H9 (cell line): ENCODE measurements at regions not wholly inside any gene's neighbourhood (a gene's known extent, or its start where the extent isn't known, plus 50 kb on each side); places are given as distances from the start of the nearest gene placed in this dataset.

ENCODE experiments used
- DNase-seq: peaks from one replicate; pipeline ENCODE4 v3.0.0-alpha.2; 2017
- H2AFZ ChIP-seq: one replicate; pipeline ENCODE4 v1.6.1; 2013; ENCODE audit warnings: mild to moderate bottlenecking, low read length, control low read depth, moderate library complexity
- H2AK5ac ChIP-seq: 2 replicates; pipeline ENCODE4 v1.6.1; 2013; ENCODE audit warnings: low read length, control low read depth, mixed read lengths; ENCODE audit not compliant: insufficient read length
- H2BK120ac ChIP-seq: one replicate; pipeline ENCODE4 v1.6.1; 2013; ENCODE audit warnings: low read depth, mild to moderate bottlenecking, low read length, control low read depth, inconsistent platforms; ENCODE audit not compliant: poor library complexity, severe bottlenecking
- H2BK12ac ChIP-seq: 2 replicates; pipeline ENCODE4 v1.6.1; 2013; ENCODE audit warnings: low read length, control low read depth, mixed read lengths, low read depth; ENCODE audit not compliant: insufficient read length
- H2BK15ac ChIP-seq: 2 replicates; pipeline ENCODE4 v1.6.1; 2013; ENCODE audit warnings: low read depth, low read length, control low read depth
- H2BK20ac ChIP-seq: one replicate; pipeline ENCODE4 v1.6.1; 2013; ENCODE audit warnings: low read depth, mild to moderate bottlenecking, low read length, control low read depth, inconsistent platforms; ENCODE audit not compliant: poor library complexity, severe bottlenecking
- H2BK5ac ChIP-seq: 2 replicates; pipeline ENCODE4 v1.6.1; 2013; ENCODE audit warnings: low read length, control low read depth, mixed read lengths; ENCODE audit not compliant: insufficient read length
- H3K14ac ChIP-seq: 2 replicates; pipeline ENCODE4 v1.6.1; 2013; ENCODE audit warnings: low read length, control low read depth; ENCODE audit not compliant: insufficient read depth
- H3K18ac ChIP-seq: 2 replicates; pipeline ENCODE4 v1.6.1; 2013; ENCODE audit warnings: low read depth, mild to moderate bottlenecking, mixed read lengths, low read length, control low read depth; ENCODE audit not compliant: insufficient read length
- H3K23ac ChIP-seq: 2 replicates; pipeline ENCODE4 v1.6.1; 2013; ENCODE audit warnings: low read length, control low read depth, mixed read lengths, low read depth; ENCODE audit not compliant: insufficient read length
- H3K23me2 ChIP-seq: 2 replicates; pipeline ENCODE4 v1.6.1; 2013; ENCODE audit warnings: low read depth, mild to moderate bottlenecking, mixed read lengths, low read length, control low read depth; ENCODE audit not compliant: insufficient read length, poor library complexity, severe bottlenecking
- H3K27ac ChIP-seq: 2 replicates; pipeline ENCODE4 v1.5.1; 2013; ENCODE audit warnings: low read length, control low read depth, mixed read lengths, low read depth; ENCODE audit not compliant: insufficient read length
- H3K27me3 ChIP-seq: 2 replicates; pipeline ENCODE4 v1.6.1; 2013; ENCODE audit warnings: low read length, control low read depth, inconsistent platforms; ENCODE audit not compliant: insufficient read depth
- H3K4ac ChIP-seq: 2 replicates; pipeline ENCODE4 v1.6.1; 2013; ENCODE audit warnings: low read depth, mild to moderate bottlenecking, control low read depth, inconsistent platforms, low read length, moderate library complexity
- H3K4me1 ChIP-seq: 2 replicates; pipeline ENCODE4 v1.6.1; 2013; ENCODE audit warnings: low read length, control low read depth, inconsistent platforms; ENCODE audit not compliant: insufficient read depth
- H3K4me2 ChIP-seq: 2 replicates; pipeline ENCODE4 v1.6.1; 2013; ENCODE audit warnings: low read length, control low read depth, mixed read lengths; ENCODE audit not compliant: insufficient read length, insufficient read depth
- H3K56ac ChIP-seq: 2 replicates; pipeline ENCODE4 v1.6.1; 2013; ENCODE audit warnings: low read depth, mild to moderate bottlenecking, mixed read lengths, low read length, control low read depth; ENCODE audit not compliant: insufficient read length
- H3K79me1 ChIP-seq: 2 replicates; pipeline ENCODE4 v1.6.1; 2013; ENCODE audit warnings: low read depth, mild to moderate bottlenecking, moderate library complexity, low read length, control low read depth, inconsistent platforms; ENCODE audit not compliant: insufficient read depth, poor library complexity, severe bottlenecking
- H3K79me2 ChIP-seq: 2 replicates; pipeline ENCODE4 v1.6.1; 2013; ENCODE audit warnings: low read length, control low read depth, inconsistent platforms; ENCODE audit not compliant: insufficient read depth
- H3K9ac ChIP-seq: 2 replicates; pipeline ENCODE4 v1.6.1; 2013; ENCODE audit warnings: low read length, control low read depth, mixed read lengths; ENCODE audit not compliant: insufficient read length; ENCODE audit errors: extremely low read depth
- H3K9me3 ChIP-seq: one replicate; pipeline ENCODE4 v1.6.1; 2013; ENCODE audit warnings: low read depth, low read length, inconsistent platforms; ENCODE audit not compliant: control insufficient read depth
- H3T11ph ChIP-seq: one replicate; pipeline ENCODE4 v1.6.1; 2013; ENCODE audit warnings: mild to moderate bottlenecking, low read length, control low read depth, inconsistent platforms
- H4K20me1 ChIP-seq: one replicate; pipeline ENCODE4 v1.6.1; 2013; ENCODE audit not compliant: control insufficient read depth, insufficient read length, insufficient read depth
- H4K5ac ChIP-seq: 2 replicates; pipeline ENCODE4 v1.6.1; 2013; ENCODE audit warnings: low read depth, mild to moderate bottlenecking, mixed read lengths, low read length, control low read depth; ENCODE audit not compliant: insufficient read length
- H4K8ac ChIP-seq: replicated peaks from 2 replicates; pipeline ENCODE4 v1.6.1; 2013; ENCODE audit warnings: low read length, control low read depth, mixed read lengths, low read depth; ENCODE audit not compliant: insufficient read length
- H4K91ac ChIP-seq: 2 replicates; pipeline ENCODE4 v1.6.1; 2013; ENCODE audit warnings: low read depth, mild to moderate bottlenecking, moderate library complexity, mixed read lengths, low read length, control low read depth; ENCODE audit not compliant: insufficient read length
- H3K27ac Mint-ChIP-seq, 3 experiments: 2 replicates in 2 of 3; 3 replicates in 1 of 3; pipeline ENCODE4 v1.8.0; 2020 to 2021; ENCODE audit warnings: mixed read lengths in 3 of 3, mild to moderate bottlenecking in 1 of 3, moderate library complexity in 1 of 3
- H3K27me3 Mint-ChIP-seq: 2 replicates; pipeline ENCODE4 v1.8.0; 2021; ENCODE audit warnings: low read depth, mild to moderate bottlenecking, moderate library complexity, mixed read lengths
- H3K36me3 Mint-ChIP-seq, 3 experiments: 2 replicates in 2 of 3; 3 replicates in 1 of 3; pipeline ENCODE4 v1.8.0; 2020 to 2021; ENCODE audit warnings: low read depth in 3 of 3, mixed read lengths in 3 of 3; ENCODE audit not compliant: insufficient read depth in 1 of 3
- H3K4me1 Mint-ChIP-seq, 2 experiments: 2 replicates each; pipeline ENCODE4 v1.8.0; 2020; ENCODE audit warnings: mixed read lengths in 2 of 2
- H3K4me3 Mint-ChIP-seq, 2 experiments: 2 replicates in 1 of 2; 3 replicates in 1 of 2; pipeline ENCODE4 v1.8.0; 2020 to 2021; ENCODE audit warnings: mild to moderate bottlenecking in 2 of 2, mixed read lengths in 2 of 2, moderate library complexity in 1 of 2
- H3K9me3 Mint-ChIP-seq, 2 experiments: 2 replicates in 1 of 2; 3 replicates in 1 of 2; pipeline ENCODE4 v1.8.0; 2020; ENCODE audit warnings: mild to moderate bottlenecking in 2 of 2, mixed read lengths in 2 of 2, moderate library complexity in 1 of 2
- CTCF ChIP-seq: fragments of 200-600 bp; sonication (generic); conservative IDR thresholded peaks from 3 replicates; pipeline ENCODE4 v1.8.0; 2021; ENCODE audit warnings: antibody characterized with exemption, mild to moderate bottlenecking
- WGBS: extraction: QIAGEN DNeasy Blood & Tissue Kit; methylation state at CpG from one replicate; pipeline ENCODE4 v1.1.7; 2013; ENCODE audit warnings: missing lambda C conversion rate, low lambda C conversion rate, mixed read lengths; ENCODE audit not compliant: insufficient read length; ENCODE audit errors: extremely low coverage; 5-methylcytosine and 5-hydroxymethylcytosine counted together

- Mint-ChIP-seq H3K9me3 (peaks cover 6 to 12% of the 10 kb centered on the region in 2 experiments; a peak in 3 of 5 replicates), H3K27me3 (peaks cover 91% of the 10 kb centered on the region), H3K4me1 (peaks cover 33 to 47% of the 10 kb centered on the region in 2 experiments), H3K36me3 (no peaks in the 10 kb centered on the region; a peak in 1 of 7 replicates), H3K4me3 (no peak overlapping the region), H3K27ac (no peak overlapping the region)
- H2AFZ ChIP-seq: no peak overlapping the region
- no peak overlapping the region for H3K4ac ChIP-seq
- no peak overlapping the region for H3T11ph ChIP-seq
- H2BK15ac ChIP-seq: no peak overlapping the region
- no peak for TF ChIP-seq CTCF
- no peak overlapping the region for H3K14ac ChIP-seq
- no peak overlapping the region for H2BK20ac ChIP-seq
- no peak overlapping the region for H2BK12ac ChIP-seq
- no peaks in the 10 kb centered on the region; the same call in 1 of the 2 replicates for H3K4me1 ChIP-seq
- H3K23me2 ChIP-seq: peaks cover 9% of the 10 kb centered on the region
- H3K79me2 ChIP-seq: no peaks in the 10 kb centered on the region
- H4K8ac ChIP-seq: no peak overlapping the region
- no peaks in the 10 kb centered on the region for H3K9me3 ChIP-seq
- no peak overlapping the region for H2AK5ac ChIP-seq
- no peaks in the 10 kb centered on the region for H4K20me1 ChIP-seq
- no peak overlapping the region for H3K4me2 ChIP-seq
- no peak overlapping the region for H3K18ac ChIP-seq
- H3K27ac ChIP-seq: no peak overlapping the region
- no peaks in the 10 kb centered on the region for H3K79me1 ChIP-seq
- no peak for DNase-seq
- H3K27me3 ChIP-seq: peaks cover 32% of the 10 kb centered on the region
- H4K91ac ChIP-seq: no peak overlapping the region
- H3K9ac ChIP-seq: no peak overlapping the region
- no peak overlapping the region for H4K5ac ChIP-seq
- no peak overlapping the region for H2BK120ac ChIP-seq
- H2BK5ac ChIP-seq: no peak overlapping the region
- H3K23ac ChIP-seq: no peak overlapping the region
- no peak overlapping the region for H3K56ac ChIP-seq
- no CpG with 5 or more reads among the region's 7 CpGs for WGBS
Observed at GRCh38 chr9:129441852-129442251, 179.0 kb downstream of the C9orf50 start.
